ENCODE measurements at regions not wholly inside any gene's neighbourhood (a gene's known extent, or its start where the extent isn't known, plus 50 kb on each side); places are given as distances from the start of the nearest gene placed in this dataset.

DNA sequence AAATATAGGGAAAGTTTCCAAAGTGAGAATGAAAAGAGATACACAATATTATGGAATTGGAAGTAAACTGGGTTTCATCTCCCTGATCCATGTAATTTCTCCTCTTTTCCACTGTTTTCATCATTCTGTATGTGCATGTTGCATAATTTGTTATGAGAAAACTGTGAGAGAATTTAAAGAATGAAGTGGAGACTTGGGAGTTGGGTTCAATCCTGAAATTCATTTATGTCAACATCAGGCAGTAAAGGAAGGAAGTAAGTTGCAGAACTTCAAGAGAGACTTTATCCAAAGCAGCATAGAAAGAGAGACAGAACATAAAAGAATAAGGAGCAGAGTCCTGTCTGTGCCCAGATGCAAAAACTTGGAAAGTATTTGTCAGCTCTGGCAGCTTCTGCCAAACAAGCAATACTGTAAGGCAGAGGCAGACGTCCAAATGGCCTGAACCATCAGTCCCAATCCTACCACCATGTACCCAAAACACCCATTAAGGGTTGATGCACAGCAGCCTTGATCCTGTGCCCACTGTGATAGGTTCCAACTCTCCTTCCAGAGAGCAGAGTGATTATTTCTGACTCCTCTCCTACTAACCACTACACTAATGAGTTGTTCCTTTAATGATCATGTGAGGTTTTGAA is 425.3 kb upstream of the CDH6 start:
- WGBS = 43% methylated on average over 1 of the region's 1 CpG
- no peak overlapping the region for H3K27ac ChIP-seq
- no peaks in the 10 kb centered on the region for H3K4me1 ChIP-seq (replicated peaks)
- H3K36me3 ChIP-seq = no peaks in the 10 kb centered on the region
- no peaks in the 10 kb centered on the region for H3K27me3 ChIP-seq (replicated peaks; ENCODE audit: insufficient read depth)
- TF ChIP-seq POLR2AphosphoS5 (IDR thresholded peaks at IDR 0.05) = no peak
- TF ChIP-seq, protein P1, sequence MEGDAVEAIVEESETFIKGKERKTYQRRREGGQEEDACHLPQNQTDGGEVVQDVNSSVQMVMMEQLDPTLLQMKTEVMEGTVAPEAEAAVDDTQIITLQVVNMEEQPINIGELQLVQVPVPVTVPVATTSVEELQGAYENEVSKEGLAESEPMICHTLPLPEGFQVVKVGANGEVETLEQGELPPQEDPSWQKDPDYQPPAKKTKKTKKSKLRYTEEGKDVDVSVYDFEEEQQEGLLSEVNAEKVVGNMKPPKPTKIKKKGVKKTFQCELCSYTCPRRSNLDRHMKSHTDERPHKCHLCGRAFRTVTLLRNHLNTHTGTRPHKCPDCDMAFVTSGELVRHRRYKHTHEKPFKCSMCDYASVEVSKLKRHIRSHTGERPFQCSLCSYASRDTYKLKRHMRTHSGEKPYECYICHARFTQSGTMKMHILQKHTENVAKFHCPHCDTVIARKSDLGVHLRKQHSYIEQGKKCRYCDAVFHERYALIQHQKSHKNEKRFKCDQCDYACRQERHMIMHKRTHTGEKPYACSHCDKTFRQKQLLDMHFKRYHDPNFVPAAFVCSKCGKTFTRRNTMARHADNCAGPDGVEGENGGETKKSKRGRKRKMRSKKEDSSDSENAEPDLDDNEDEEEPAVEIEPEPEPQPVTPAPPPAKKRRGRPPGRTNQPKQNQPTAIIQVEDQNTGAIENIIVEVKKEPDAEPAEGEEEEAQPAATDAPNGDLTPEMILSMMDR (IDR thresholded peaks at IDR 0.05) = no peak
- no peak for TF ChIP-seq POLR2A (IDR thresholded peaks at IDR 0.05)
- DNase-seq (ENCODE audit: low spot score) = no peak
- H3K9me3 ChIP-seq = no peaks in the 10 kb centered on the region
- no peak overlapping the region for H3K4me3 ChIP-seq
- intact Hi-C loops (cut with DNase I) = no loop called here

DNA sequence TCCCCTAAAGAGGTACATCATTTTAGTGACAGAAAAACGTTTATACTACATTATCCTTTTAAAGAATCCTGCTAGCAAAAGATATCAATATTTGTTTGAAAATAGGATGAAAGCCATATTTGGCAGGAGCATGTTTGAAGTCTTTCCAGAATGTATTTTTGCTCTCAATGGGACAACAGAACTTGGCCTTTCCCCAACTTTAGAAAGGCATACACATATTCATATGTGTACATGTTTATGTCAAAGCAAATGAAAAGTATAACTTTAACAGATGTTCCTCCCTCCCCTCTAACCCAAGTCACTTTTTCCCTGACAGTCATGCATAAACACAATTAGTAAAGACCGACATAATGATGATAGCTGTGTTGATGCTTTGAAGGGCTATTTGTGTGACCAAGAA is 427.8 kb upstream of the CDH6 start:
- no peaks in the 10 kb centered on the region for H3K36me3 ChIP-seq
- no peak for DNase-seq (ENCODE audit: low spot score)

DNA sequence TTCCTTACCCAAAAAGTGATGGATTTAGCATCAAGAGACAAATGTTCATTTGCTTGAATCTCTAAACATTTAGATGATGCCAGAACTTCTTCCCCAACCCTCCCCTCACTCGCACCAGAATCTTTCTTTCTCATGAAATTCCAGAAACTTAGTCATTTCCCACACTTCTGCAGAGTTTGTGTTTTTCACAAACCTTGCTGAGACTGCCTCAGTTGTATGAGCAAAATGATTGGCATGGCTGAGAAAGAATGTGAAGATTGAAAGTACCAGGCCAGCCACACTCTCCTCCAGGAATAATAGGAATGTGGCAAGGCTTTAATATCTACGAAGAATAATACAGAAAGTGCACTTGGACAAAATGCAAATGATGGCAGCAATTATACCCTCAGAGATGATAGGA is 428.3 kb upstream of the CDH6 start:
- WGBS = 59% methylated on average over 2 of the region's 2 CpGs
- H3K36me3 ChIP-seq = no peaks in the 10 kb centered on the region
- intact Hi-C loops (cut with DNase I) = no loop called here
- H3K4me3 ChIP-seq = no peak overlapping the region
- DNase-seq (ENCODE audit: low spot score) = no peak
- no peak overlapping the region for H3K27ac ChIP-seq
- H3K4me1 ChIP-seq (replicated peaks) = no peaks in the 10 kb centered on the region
- H3K27me3 ChIP-seq (replicated peaks; ENCODE audit: insufficient read depth) = no peaks in the 10 kb centered on the region
- TF ChIP-seq, protein P1 (IDR thresholded peaks at IDR 0.05) = no peak
- TF ChIP-seq POLR2AphosphoS5 (IDR thresholded peaks at IDR 0.05) (no peak), POLR2A (IDR thresholded peaks at IDR 0.05) (no peak)
- no peaks in the 10 kb centered on the region for H3K9me3 ChIP-seq

More for the DNA sequence above, 427.8 kb upstream of the CDH6 start:
- TF ChIP-seq POLR2AphosphoS5 (IDR thresholded peaks at IDR 0.05) = no peak
- TF ChIP-seq, protein P1 (IDR thresholded peaks at IDR 0.05) = no peak
- TF ChIP-seq POLR2A (IDR thresholded peaks at IDR 0.05) = no peak
- Histone ChIP-seq H3K27ac (no peak overlapping the region), H3K4me1 (replicated peaks) (no peaks in the 10 kb centered on the region), H3K9me3 (no peaks in the 10 kb centered on the region), H3K27me3 (replicated peaks; ENCODE audit: insufficient read depth) (no peaks in the 10 kb centered on the region), H3K4me3 (no peak overlapping the region)
- intact Hi-C loops (cut with DNase I) = no loop called here
- WGBS = 33% methylated on average over 2 of the region's 2 CpGs

DNA sequence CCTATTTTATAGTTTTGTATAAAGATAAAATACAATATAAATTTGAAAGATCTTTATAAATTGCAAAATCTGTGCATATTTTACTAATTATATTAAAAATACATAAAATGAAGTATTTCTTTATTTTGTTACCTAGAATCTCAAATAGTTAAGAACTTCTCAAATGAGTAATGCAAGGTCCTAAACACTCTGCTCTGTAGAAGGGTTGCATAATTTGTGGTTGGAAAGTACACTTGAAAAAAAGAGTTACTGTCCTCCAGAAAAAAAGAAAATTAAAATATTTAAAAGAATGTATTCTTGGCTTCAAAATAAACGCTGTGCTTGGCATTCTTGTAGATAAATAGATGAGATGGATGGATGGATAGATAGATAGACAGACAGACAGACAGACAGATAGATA is 428.8 kb upstream of the CDH6 start:
- Histone ChIP-seq H3K36me3 (no peaks in the 10 kb centered on the region), H3K27me3 (replicated peaks; ENCODE audit: insufficient read depth) (no peaks in the 10 kb centered on the region), H3K4me1 (replicated peaks) (no peaks in the 10 kb centered on the region), H3K4me3 (no peak overlapping the region), H3K9me3 (no peaks in the 10 kb centered on the region), H3K27ac (no peak overlapping the region)
- TF ChIP-seq POLR2AphosphoS5 (IDR thresholded peaks at IDR 0.05) = no peak
- TF ChIP-seq POLR2A (IDR thresholded peaks at IDR 0.05) = no peak
- TF ChIP-seq, protein P1 (IDR thresholded peaks at IDR 0.05) = no peak
- 68% methylated on average over 1 of the region's 1 CpG for WGBS
- intact Hi-C loops (cut with DNase I) = no loop called here
- no peak for DNase-seq (ENCODE audit: low spot score)

DNA sequence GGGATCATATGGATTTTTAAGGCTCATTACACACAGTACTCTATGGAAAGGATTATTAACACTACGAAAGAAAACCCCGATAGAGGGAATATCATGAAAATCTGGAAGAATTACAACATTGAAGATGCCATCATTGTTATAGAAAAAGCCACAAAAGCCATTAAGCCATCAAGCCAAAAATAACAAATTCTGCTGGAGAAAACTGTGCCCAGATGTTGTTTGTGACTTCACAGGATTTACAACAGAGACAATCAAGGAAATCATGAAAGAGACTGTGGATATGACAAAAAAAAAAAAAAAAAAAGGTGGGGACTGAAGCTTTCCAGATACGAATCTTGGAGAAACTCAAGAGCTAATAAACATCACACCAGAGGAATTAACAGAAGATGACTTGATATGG is 433.8 kb upstream of the CDH6 start:
- Histone ChIP-seq H3K9me3 (no peaks in the 10 kb centered on the region), H3K27ac (no peak overlapping the region), H3K27me3 (replicated peaks; ENCODE audit: insufficient read depth) (no peaks in the 10 kb centered on the region), H3K36me3 (no peaks in the 10 kb centered on the region), H3K4me1 (replicated peaks) (no peaks in the 10 kb centered on the region), H3K4me3 (no peak overlapping the region)
- 64% methylated on average over 3 of the region's 3 CpGs for WGBS
- DNase-seq (ENCODE audit: low spot score) = no peak
- TF ChIP-seq, protein P1 (IDR thresholded peaks at IDR 0.05) = no peak
- TF ChIP-seq POLR2A (IDR thresholded peaks at IDR 0.05) (no peak), POLR2AphosphoS5 (IDR thresholded peaks at IDR 0.05) (no peak)
- intact Hi-C loops (cut with DNase I) = no loop called here

All from prostate gland (tissue), 2 donors.